NOMO-1 treated with dmso at 0.1 percent for 144 hours (cell line): ENCODE measurements at regions not wholly inside any gene's neighbourhood (a gene's known extent, or its start where the extent isn't known, plus 50 kb on each side); places are given as distances from the start of the nearest gene placed in this dataset.

Experiments used
- DNase-seq: peaks from one replicate; lab custom pipeline; 2025; ENCODE audit not compliant: unreplicated experiment; lab: John Stamatoyannopoulos, UW

DNA sequence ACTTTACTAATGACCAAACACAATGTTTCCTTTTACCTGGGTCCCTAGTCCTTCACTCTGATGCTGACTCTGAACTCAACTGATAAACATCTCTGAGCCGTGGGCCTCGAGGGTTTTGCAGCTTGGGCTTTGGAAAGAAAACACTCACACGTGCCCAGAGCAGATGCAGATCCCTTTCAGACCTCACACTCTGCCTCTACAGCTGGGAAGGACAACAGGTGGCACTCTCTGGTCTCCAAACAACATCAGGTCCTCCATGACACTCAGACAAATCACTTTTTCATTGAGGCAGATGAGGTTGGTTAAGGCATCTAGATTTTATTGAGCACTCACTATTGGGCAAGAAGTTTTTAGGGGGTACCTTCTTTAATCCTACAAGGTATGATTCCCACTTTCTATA, 64.7 kb upstream of the NTRK3 start:
- DNase-seq = no peak

DNA sequence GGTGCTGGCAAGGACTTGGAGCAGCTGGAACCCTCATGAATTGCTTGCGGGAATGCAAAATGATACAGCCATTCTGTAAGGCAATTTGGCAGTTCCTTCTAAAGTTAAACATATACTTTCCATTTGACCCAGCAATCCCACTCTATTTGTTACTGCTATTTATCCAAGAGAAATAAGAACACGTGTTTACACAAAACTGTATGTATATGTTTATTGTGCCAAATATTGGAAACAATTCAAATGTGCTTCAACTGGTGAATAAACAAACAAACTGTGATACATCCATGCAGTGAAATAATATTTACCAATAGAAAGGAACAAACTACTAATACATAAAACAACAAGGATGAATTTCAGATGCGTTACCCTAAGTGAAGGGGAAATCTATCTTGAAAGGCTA, 60.0 kb upstream of the NTRK3 start:
- DNase-seq = no peak

DNA sequence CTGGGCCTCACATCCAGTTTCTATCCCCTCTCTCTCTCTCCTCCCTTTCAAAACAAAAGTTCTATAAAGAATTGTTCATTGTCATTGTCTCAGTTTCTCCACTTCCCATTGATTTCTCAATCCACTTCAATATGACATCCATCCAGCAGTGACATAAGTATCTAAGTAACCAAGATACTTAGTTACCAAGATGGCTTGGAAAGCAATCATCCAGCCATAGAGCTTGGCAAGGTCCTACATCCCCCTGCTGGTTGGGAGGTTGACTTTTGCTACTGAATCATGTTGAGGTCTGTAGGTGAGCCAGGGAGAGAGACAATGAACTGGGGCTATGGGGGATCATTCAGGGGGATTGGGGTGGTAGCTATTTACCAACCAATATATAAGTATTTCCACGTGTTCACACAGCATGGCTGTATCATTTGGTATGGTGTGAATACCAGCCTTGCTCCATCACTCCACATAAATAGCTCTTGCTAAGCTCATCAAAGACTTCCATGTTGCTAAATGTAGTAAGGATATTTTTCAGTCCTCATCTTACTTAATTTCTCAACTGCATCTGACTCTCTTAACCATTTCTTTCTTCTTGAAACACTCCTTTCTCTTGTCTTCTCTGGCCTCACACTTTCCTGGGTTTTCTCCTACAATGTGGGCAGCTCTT, 58.8 kb upstream of the NTRK3 start:
- no peak for DNase-seq

DNA sequence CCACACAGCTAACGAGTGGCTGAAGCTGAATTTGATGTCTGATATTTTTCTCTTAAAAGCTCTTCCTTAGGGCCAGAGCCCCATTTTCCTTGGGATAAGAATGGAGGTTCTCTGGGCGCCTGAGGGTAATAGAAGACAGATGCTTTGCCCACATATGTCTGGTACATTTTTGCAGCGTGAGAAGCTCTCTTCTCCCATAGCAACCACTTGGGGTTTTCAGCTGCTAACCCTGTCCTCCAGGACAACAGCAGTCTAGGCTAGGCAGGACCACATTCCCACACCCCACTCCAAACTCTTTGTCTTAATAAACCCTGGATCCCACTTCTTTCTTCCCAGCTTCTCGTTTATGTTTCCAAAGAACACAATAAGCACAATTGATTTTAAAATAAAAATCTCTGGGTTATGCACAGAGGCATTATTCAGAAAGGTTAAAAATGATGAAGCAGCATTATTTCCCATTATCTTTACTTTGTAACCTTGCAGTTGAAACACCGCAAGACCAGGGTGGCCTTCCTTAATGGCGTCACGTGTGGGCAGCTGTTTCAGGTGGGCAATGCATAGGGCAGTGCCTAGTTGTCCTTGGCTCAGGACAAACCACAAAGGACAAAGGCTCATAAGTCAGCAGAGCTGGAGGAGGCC, 56.5 kb upstream of the NTRK3 start:
- DNase-seq = no peak

DNA sequence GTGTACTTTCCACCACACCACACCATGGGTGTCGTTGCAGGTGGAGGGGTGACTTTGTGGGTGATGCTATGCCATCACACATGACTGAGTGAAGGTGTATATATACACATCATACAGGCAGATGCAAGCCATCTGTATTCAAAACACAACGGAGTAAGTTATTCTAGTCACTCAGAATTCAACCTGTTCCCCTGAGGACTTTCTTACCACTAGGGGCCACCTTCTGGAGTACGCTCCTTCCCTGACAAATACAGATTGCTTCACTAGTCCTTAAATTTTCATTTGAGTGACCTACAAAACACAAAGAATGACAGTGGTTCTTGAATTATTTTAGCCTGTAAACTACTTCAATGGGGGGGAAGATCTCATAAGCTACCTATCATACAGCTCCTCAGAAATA, 52.8 kb upstream of the NTRK3 start:
- DNase-seq = no peak

DNA sequence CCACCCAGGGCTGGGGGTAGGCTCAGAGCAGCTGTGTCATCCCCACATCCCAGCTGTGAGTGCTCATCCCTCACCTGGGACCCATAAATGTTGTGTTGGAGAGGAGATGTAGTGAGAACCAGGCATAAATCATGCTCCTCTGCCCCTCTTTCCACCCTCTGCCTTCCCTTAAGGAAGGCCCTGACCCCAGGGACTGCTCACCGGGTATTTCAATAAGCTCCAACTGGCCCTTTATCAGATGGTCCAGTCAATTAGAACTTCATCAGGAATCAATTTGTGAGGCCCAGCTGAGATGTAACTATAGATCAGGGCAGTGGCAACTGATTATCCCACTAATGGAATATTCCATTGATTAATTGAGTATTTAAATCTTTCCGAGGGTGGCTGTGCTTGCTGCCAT, 50.8 kb upstream of the NTRK3 start:
- DNase-seq = no peak
